ENCODE measurements at regions not wholly inside any gene's neighbourhood (a gene's known extent, or its start where the extent isn't known, plus 50 kb on each side); places are given as distances from the start of the nearest gene placed in this dataset.
"Not testable (repeated sequence)": the region's sequence is repeated elsewhere in the genome, so short reads cannot be mapped to it uniquely, and the experiment has no call there.

DNA sequence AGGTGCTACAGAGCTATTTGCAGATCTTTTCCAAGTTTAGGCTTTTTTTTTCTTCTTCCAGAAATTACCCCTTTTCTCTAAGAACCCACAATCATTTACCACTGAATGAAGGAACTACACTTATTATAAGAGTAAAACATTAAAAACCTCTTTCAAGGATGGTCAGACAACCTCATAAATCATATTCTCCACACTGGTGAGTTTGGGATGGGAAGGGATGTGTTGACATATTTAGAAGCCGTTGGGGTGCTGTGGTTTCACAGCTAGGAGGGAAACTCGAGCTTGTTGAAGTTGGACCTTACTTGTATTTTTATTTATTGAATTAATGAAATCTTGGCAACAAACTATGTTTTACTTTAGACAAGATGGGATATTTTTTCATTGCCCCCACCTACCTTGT, 289.4 kb upstream of the MEIS1 start:
- Mint-ChIP-seq H3K9me3 (peaks cover 13% of the 10 kb centered on the region), H3K4me3 (no peak overlapping the region), H3K27ac (no peak overlapping the region)

DNA sequence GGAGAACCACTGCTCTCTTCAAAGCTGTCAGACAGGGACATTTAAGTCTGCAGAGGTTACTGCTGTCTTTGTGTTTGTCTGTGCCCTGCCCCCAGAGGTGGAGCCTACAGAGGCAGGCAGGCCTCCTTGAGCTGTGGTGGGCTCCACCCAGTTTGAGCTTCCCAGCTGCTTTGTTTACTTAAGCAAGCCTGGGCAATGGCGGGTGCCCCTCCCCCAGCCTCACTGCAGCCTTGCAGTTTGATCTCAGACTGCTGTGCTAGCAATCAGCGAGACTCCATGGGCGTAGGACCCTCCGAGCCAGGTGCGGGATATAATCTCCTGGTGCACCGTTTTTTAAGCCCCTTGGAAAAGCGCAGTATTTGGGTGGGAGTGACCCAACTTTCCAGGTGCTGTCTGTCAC, 290.6 kb upstream of the MEIS1 start:
- H3K9me3 Mint-ChIP-seq, result peaks cover 13% of the 10 kb centered on the region
- not testable (repeated sequence) for H3K27ac Mint-ChIP-seq; H3K27me3 Mint-ChIP-seq (ENCODE audit: low read depth); H3K4me3 Mint-ChIP-seq; H3K36me3 Mint-ChIP-seq (ENCODE audit: low read depth); H3K4me1 Mint-ChIP-seq (ENCODE audit: low read depth)

More for the DNA sequence above, 289.4 kb upstream of the MEIS1 start:
- Mint-ChIP-seq H3K27me3 (ENCODE audit: low read depth) (no peaks in the 10 kb centered on the region), H3K36me3 (ENCODE audit: low read depth) (no peaks in the 10 kb centered on the region), H3K4me1 (ENCODE audit: low read depth) (no peaks in the 10 kb centered on the region)

DNA sequence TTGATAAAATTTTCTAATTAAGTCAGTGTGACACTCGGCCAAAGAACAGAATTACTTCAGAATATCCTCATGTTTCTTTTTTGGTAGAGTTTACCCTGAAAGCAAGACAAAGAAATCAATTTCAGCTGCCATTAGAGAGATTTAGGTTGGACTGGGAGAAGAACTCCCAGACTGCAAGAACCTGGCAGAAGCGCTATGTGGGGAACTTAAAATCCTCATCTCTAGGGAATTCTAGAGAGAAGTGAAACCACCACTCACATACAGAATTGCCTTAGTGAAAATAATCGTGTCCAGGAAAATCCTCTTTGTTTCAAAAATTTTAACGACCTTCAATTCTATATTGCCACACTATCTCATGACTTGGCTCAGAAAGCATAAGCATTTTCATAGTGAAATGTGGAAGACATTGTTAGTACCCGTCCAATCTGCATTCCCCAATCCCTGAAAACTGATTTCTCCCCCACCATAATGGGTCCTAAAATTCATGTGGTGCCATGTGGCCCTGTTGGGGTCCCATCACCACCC, 297.3 kb upstream of the MEIS1 start:
- Mint-ChIP-seq H3K4me1 (ENCODE audit: low read depth) (no peaks in the 10 kb centered on the region), H3K36me3 (ENCODE audit: low read depth) (no peaks in the 10 kb centered on the region), H3K27ac (no peak overlapping the region), H3K9me3 (peaks cover 14% of the 10 kb centered on the region), H3K4me3 (no peak overlapping the region), H3K27me3 (ENCODE audit: low read depth) (no peaks in the 10 kb centered on the region)

DNA sequence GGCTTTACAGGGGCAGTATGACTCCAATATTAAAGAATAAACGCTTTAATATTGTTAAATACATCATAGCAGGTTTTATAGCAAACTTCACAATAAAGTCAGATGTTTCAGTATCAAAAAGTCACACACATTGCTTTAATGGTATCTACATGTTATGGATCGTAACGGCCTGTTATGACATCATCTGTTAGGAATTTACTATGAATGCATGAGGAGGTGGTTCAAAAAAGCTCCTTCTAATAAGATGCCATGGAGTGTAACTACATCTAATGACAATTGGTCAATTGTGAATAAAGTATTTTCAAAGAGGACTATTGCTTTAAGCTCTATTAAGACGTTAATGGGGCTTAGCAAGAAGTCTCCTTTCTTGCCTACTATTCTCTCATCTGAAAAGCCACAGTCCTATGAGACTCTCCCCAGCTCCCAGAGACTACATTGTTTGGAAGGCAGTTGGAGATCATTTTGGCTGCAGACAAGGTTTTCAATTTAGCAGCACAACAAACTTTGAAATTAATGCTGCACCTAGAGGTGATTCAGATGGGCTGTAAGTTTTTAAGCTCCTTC, 300.7 kb upstream of the MEIS1 start:
- Mint-ChIP-seq H3K4me3 (no peak overlapping the region), H3K27me3 (ENCODE audit: low read depth) (no peaks in the 10 kb centered on the region), H3K36me3 (ENCODE audit: low read depth) (no peaks in the 10 kb centered on the region), H3K9me3 (peaks cover 14% of the 10 kb centered on the region), H3K27ac (no peak overlapping the region), H3K4me1 (ENCODE audit: low read depth) (no peaks in the 10 kb centered on the region)

DNA sequence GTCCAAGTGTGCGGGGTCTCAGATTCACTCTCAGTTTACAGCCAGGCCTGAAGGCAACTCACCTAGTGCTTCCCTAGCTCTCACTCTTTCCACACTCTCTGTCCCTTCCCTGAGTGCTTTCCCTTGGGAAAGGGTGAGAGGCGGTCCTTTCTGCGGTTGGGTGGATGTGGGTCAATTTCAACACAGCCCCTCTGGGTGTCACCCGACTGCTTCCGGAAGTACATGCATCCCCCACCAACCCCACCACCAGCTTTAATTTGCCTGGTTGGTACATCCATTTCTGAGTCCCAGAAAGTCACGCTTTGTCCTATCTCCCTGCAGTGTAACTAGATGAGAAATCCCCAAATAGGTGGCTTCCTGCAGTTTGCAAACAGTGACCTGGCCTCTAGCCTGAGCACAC, 307.3 kb upstream of the MEIS1 start:
- H3K4me3 Mint-ChIP-seq, result no peak overlapping the region
- no peaks in the 10 kb centered on the region for H3K9me3 Mint-ChIP-seq
- H3K27me3 Mint-ChIP-seq (ENCODE audit: low read depth), result no peaks in the 10 kb centered on the region
- H3K36me3 Mint-ChIP-seq (ENCODE audit: low read depth), result no peaks in the 10 kb centered on the region
- H3K27ac Mint-ChIP-seq, result no peak overlapping the region
- H3K4me1 Mint-ChIP-seq (ENCODE audit: low read depth), result no peaks in the 10 kb centered on the region

DNA sequence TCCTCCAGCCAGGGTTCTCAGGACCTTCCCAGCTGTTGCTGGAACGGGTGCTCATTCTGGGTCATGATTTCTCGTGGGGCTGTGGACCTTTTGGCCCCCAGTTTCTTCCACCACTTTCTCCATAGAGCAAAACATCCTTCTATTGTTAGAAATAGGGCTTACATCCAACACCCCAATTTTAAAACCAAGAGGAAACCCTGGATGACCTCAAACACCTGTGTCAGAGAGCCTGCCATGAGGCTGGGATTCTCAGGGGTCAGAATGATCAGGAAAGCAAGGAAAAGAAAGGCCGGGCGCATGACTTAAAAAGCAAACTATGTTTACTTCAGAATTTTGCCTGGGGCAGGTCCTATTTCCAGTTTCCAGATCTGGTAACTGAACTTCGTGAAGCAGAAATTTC, 307.9 kb upstream of the MEIS1 start:
- H3K27ac Mint-ChIP-seq, result no peak overlapping the region
- H3K9me3 Mint-ChIP-seq, result no peaks in the 10 kb centered on the region
- no peaks in the 10 kb centered on the region for H3K36me3 Mint-ChIP-seq (ENCODE audit: low read depth)
- no peaks in the 10 kb centered on the region for H3K27me3 Mint-ChIP-seq (ENCODE audit: low read depth)
- no peak overlapping the region for H3K4me3 Mint-ChIP-seq
- H3K4me1 Mint-ChIP-seq (ENCODE audit: low read depth), result no peaks in the 10 kb centered on the region

- no peaks in the 10 kb centered on the region for H3K36me3 Mint-ChIP-seq (ENCODE audit: low read depth)
- no peaks in the 10 kb centered on the region for H3K27me3 Mint-ChIP-seq (ENCODE audit: low read depth)
- no peaks in the 10 kb centered on the region for H3K9me3 Mint-ChIP-seq
- no peak overlapping the region for H3K27ac Mint-ChIP-seq
- H3K4me3 Mint-ChIP-seq, result no peak overlapping the region
- no peaks in the 10 kb centered on the region for H3K4me1 Mint-ChIP-seq (ENCODE audit: low read depth)
Measured at GRCh38 chr2:66125951-66126350, 309.0 kb upstream of the MEIS1 start.

- Mint-ChIP-seq H3K4me3 (no peak overlapping the region), H3K4me1 (ENCODE audit: low read depth) (no peaks in the 10 kb centered on the region), H3K36me3 (ENCODE audit: low read depth) (no peaks in the 10 kb centered on the region), H3K27me3 (ENCODE audit: low read depth) (no peaks in the 10 kb centered on the region), H3K9me3 (no peaks in the 10 kb centered on the region), H3K27ac (no peak overlapping the region)
Measured at GRCh38 chr2:66122516-66122915, 312.4 kb upstream of the MEIS1 start.

GRCh38 chr2:66121946-66122345, 313.0 kb upstream of the MEIS1 start:
- H3K27ac Mint-ChIP-seq, result no peak overlapping the region
- no peaks in the 10 kb centered on the region for H3K4me1 Mint-ChIP-seq (ENCODE audit: low read depth)
- H3K27me3 Mint-ChIP-seq (ENCODE audit: low read depth), result no peaks in the 10 kb centered on the region
- H3K4me3 Mint-ChIP-seq, result no peak overlapping the region
- H3K9me3 Mint-ChIP-seq, result no peaks in the 10 kb centered on the region
- H3K36me3 Mint-ChIP-seq (ENCODE audit: low read depth), result no peaks in the 10 kb centered on the region

DNA sequence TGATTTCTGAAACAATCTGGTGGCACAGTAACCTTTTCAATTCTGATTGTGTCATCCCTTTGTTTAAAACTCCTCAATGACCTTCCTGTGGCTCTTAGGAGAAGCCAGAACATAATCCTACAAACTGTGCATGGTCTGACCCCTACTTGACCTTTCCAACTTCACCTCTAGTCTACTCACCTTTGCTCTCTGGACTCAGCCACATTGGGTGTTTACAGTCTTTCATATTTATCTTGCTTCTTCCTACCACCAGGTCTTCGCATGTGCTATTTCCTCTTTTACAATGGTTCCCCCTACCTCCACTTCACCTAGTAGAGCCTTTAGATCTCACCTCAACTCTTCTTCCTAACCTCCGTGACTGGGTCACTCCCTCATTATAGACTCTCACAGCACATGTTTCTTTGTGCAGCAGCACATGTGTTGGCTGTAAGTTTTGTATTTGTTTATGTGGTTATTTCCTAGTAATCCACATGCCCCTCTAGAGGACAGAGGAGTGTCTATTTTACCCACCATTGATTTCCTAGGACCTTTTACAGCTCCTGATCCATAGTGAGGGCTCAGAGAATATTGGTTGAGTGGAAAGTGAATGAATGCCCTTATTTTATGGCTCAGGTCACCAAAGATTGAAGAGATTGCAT, 320.8 kb upstream of the MEIS1 start:
- Mint-ChIP-seq H3K27ac (no peak overlapping the region), H3K27me3 (ENCODE audit: low read depth) (no peaks in the 10 kb centered on the region), H3K9me3 (no peaks in the 10 kb centered on the region), H3K4me1 (ENCODE audit: low read depth) (no peaks in the 10 kb centered on the region), H3K4me3 (no peak overlapping the region), H3K36me3 (ENCODE audit: low read depth) (no peaks in the 10 kb centered on the region)

DNA sequence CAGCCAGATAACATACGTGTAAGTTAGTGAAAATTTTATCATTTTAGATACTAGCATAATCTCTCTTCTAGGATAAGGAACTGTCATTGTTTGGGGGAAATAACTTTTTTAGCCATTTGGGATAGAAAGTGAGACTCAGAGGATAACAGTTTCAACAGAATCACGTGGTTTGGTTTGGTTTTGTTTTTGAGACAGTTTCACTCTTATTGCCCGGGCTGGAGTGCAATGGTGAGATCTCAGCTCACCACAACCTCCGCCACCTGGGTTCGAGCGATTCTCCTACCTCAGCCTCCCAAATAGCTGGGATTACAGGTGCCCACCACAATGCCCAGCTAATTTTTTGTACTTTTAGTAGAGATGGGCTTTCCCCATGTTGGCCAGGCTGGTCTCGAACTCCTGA, 323.2 kb upstream of the MEIS1 start:
- Mint-ChIP-seq H3K9me3 (no peaks in the 10 kb centered on the region), H3K4me3 (no peak overlapping the region), H3K36me3 (ENCODE audit: low read depth) (no peaks in the 10 kb centered on the region), H3K4me1 (ENCODE audit: low read depth) (no peaks in the 10 kb centered on the region), H3K27me3 (ENCODE audit: low read depth) (no peaks in the 10 kb centered on the region), H3K27ac (no peak overlapping the region)

- Mint-ChIP-seq H3K4me1 (ENCODE audit: low read depth) (no peaks in the 10 kb centered on the region), H3K9me3 (no peaks in the 10 kb centered on the region), H3K36me3 (ENCODE audit: low read depth) (no peaks in the 10 kb centered on the region), H3K4me3 (no peak overlapping the region), H3K27me3 (ENCODE audit: low read depth) (no peaks in the 10 kb centered on the region), H3K27ac (no peak overlapping the region)
Measured at GRCh38 chr2:66110608-66111007, 324.3 kb upstream of the MEIS1 start.

DNA sequence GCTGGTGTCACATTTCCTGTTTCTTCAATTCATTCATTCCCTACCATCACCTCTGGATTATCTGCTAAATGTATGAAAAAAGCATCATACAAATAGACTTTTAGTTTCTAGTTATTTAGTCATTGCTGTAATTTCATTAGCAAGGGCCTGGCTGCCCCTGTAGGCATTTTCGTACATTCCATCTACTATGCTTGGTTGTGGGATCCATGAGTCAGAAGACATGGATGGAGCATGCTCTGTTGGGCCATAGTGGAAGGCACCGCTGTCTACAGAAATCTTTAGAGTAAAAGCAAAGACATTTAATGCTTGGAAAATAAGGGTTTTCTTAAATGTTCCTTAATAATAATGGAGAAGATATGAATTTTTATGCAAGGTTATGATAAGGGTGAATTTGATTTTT, 324.8 kb upstream of the MEIS1 start:
- Mint-ChIP-seq H3K27me3 (ENCODE audit: low read depth) (no peaks in the 10 kb centered on the region), H3K4me3 (no peak overlapping the region), H3K27ac (no peak overlapping the region), H3K4me1 (ENCODE audit: low read depth) (no peaks in the 10 kb centered on the region), H3K36me3 (ENCODE audit: low read depth) (no peaks in the 10 kb centered on the region), H3K9me3 (no peaks in the 10 kb centered on the region)

DNA sequence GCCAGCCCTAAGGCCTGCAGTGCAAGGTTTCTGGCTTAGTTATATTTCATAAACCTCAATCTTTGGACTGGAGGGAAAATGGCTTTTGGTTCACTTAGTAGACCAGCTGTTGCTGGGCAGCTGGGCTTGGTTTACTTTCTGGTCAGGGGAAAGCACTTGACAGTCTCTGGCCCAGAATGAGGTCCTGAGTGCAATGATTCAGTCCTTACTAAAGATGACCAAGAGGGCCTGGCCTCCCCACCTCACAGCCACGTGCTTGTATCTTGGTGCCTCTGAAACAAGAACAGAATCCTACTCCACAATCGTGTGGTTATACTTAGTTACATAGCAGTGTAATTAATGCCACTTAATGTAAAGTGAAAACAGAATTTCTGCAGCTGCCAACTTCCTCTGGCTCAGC, 325.5 kb upstream of the MEIS1 start:
- Mint-ChIP-seq H3K36me3 (ENCODE audit: low read depth) (no peaks in the 10 kb centered on the region), H3K27me3 (ENCODE audit: low read depth) (no peaks in the 10 kb centered on the region), H3K9me3 (no peaks in the 10 kb centered on the region), H3K4me3 (no peak overlapping the region), H3K27ac (no peak overlapping the region), H3K4me1 (ENCODE audit: low read depth) (no peaks in the 10 kb centered on the region)

DNA sequence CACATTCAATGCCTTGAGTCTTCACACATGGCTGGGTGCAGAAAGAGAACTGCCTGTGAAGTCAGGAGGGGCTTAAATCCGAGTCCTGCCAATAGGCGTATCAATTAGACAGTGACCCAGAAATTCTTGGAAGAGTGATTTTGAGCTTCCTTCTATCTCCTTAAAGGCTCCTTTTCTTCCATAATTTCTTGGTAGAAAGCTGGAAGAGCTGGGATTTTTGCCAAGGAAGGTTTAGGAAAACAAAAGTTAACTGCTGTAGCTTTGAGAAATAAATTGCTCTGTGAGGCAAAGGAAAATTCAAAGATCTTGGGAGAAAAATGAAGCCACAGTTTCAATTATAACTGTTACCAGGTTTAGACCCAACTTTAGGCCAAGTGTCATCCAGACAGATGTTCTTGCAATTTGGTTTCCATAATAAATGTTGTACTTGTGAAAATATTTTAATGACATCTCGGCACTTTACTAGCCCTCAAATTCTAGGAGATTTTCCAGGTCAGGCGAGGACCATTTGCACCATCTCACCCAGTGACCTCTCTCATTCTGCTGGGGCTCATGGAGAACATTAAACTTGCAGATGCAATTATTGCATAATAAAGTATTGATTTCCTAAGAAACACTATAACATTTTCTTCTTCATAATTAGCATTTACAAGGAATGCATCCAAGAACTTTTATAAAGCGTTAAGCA, 329.7 kb upstream of the MEIS1 start:
- no peaks in the 10 kb centered on the region for H3K9me3 Mint-ChIP-seq
- no peaks in the 10 kb centered on the region for H3K36me3 Mint-ChIP-seq (ENCODE audit: low read depth)
- H3K27ac Mint-ChIP-seq, result no peak overlapping the region
- no peak overlapping the region for H3K4me3 Mint-ChIP-seq
- H3K4me1 Mint-ChIP-seq (ENCODE audit: low read depth), result no peaks in the 10 kb centered on the region
- no peaks in the 10 kb centered on the region for H3K27me3 Mint-ChIP-seq (ENCODE audit: low read depth)
